ENCODE measurements at regions not wholly inside any gene's neighbourhood (a gene's known extent, or its start where the extent isn't known, plus 50 kb on each side); places are given as distances from the start of the nearest gene placed in this dataset.

- no peak overlapping the region for H3K4me3 ChIP-seq (ENCODE audit: low read length in 3 of 3)
- H3K9ac ChIP-seq (ENCODE audit: low read depth in 1 of 3, low read length in 3 of 3): no peak overlapping the region
- no peaks in the 10 kb centered on the region for H3K27me3 ChIP-seq (ENCODE audit: control insufficient read depth in 3 of 3, insufficient read depth in 3 of 3, low read length in 3 of 3)
- no peak overlapping the region for H3K27ac ChIP-seq (ENCODE audit: low read depth, low read length)
- H3K36me3 ChIP-seq (ENCODE audit: control insufficient read depth in 3 of 3, insufficient read depth in 3 of 3, low read length in 3 of 3): no peaks in the 10 kb centered on the region
- peaks cover 0 to 6% (median 2%) of the 10 kb centered on the region in 3 donors for H3K4me1 ChIP-seq (ENCODE audit: control insufficient read depth in 3 of 3, insufficient read depth in 3 of 3, low read length in 3 of 3)
- H3K9me3 ChIP-seq (ENCODE audit: control insufficient read depth in 3 of 3, low read length in 3 of 3): peaks cover 0 to 1% (median 0%) of the 10 kb centered on the region in 3 donors
These were observed 133.7 kb downstream of the ADAMTS15 start for GRCh38 chr11:130582176-130582575.

DNA sequence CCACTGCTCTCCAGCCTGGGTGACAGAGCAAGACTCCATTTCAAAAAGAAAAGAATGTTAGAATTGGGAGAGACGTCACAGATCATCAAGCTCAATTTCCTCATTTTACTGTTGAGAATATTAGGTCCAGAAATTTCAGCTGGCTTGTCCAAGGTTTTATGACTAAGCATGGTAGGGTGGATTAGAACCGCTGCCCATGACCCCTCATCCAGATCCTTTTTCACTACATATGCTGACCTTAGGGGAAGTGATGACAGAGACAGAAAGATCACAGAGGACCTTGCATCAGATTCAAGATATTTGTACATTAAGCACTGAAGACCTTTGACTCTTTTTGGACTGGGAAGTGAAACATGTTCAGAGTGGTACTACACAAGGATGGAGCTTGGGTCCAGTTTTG, 134.5 kb downstream of the ADAMTS15 start:
- Histone ChIP-seq H3K9ac (ENCODE audit: low read depth in 1 of 3, low read length in 3 of 3) (no peak overlapping the region), H3K4me3 (ENCODE audit: low read length in 3 of 3) (no peak overlapping the region), H3K36me3 (ENCODE audit: control insufficient read depth in 3 of 3, insufficient read depth in 3 of 3, low read length in 3 of 3) (no peaks in the 10 kb centered on the region), H3K9me3 (ENCODE audit: control insufficient read depth in 3 of 3, low read length in 3 of 3) (peaks cover 0 to 3% (median 0%) of the 10 kb centered on the region in 3 donors), H3K4me1 (ENCODE audit: control insufficient read depth in 3 of 3, insufficient read depth in 3 of 3, low read length in 3 of 3) (peaks cover 0 to 6% (median 2%) of the 10 kb centered on the region in 3 donors), H3K27me3 (ENCODE audit: control insufficient read depth in 3 of 3, insufficient read depth in 3 of 3, low read length in 3 of 3) (no peaks in the 10 kb centered on the region), H3K27ac (ENCODE audit: low read depth, low read length) (no peak overlapping the region)

DNA sequence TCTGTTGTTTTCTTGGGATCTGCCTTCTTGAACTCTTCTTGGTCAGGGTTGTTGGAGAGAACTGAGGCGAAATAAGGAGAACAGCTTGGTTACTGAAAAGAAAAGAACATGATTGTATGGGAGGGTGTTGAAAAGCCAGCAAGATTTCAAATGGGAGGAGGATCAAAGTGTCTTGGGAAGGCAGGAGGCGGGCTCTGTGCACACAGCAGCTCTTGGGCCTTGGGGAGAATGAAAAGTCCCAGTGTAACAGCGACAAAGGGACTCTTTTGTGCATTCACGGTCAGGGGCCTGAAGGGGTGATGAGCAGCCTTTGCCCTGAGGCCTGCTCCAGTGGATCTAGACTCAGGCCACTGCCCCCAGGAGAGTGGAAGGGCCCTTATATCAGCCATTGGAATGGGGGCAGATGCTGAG, 135.4 kb downstream of the ADAMTS15 start:
- Histone ChIP-seq H3K4me3 (ENCODE audit: low read length in 3 of 3) (no peak overlapping the region), H3K9me3 (ENCODE audit: control insufficient read depth in 3 of 3, low read length in 3 of 3) (peaks cover 0 to 3% (median 0%) of the 10 kb centered on the region in 3 donors), H3K36me3 (ENCODE audit: control insufficient read depth in 3 of 3, insufficient read depth in 3 of 3, low read length in 3 of 3) (no peaks in the 10 kb centered on the region), H3K4me1 (ENCODE audit: control insufficient read depth in 3 of 3, insufficient read depth in 3 of 3, low read length in 3 of 3) (peaks cover 0 to 6% (median 2%) of the 10 kb centered on the region in 3 donors), H3K9ac (ENCODE audit: low read depth in 1 of 3, low read length in 3 of 3) (no peak overlapping the region), H3K27me3 (ENCODE audit: control insufficient read depth in 3 of 3, insufficient read depth in 3 of 3, low read length in 3 of 3) (no peaks in the 10 kb centered on the region), H3K27ac (ENCODE audit: low read depth, low read length) (no peak overlapping the region)

GRCh38 chr11:130585545-130585944, 137.1 kb downstream of the ADAMTS15 start:
- Histone ChIP-seq H3K27ac (ENCODE audit: low read depth, low read length) (no peak overlapping the region), H3K9me3 (ENCODE audit: control insufficient read depth in 3 of 3, low read length in 3 of 3) (peaks cover 0 to 3% (median 0%) of the 10 kb centered on the region in 3 donors), H3K4me1 (ENCODE audit: control insufficient read depth in 3 of 3, insufficient read depth in 3 of 3, low read length in 3 of 3) (peaks cover 0 to 6% (median under 1%) of the 10 kb centered on the region in 3 donors), H3K9ac (ENCODE audit: low read depth in 1 of 3, low read length in 3 of 3) (no peak overlapping the region), H3K36me3 (ENCODE audit: control insufficient read depth in 3 of 3, insufficient read depth in 3 of 3, low read length in 3 of 3) (no peaks in the 10 kb centered on the region), H3K4me3 (ENCODE audit: low read length in 3 of 3) (no peak overlapping the region), H3K27me3 (ENCODE audit: control insufficient read depth in 3 of 3, insufficient read depth in 3 of 3, low read length in 3 of 3) (no peaks in the 10 kb centered on the region)

- Histone ChIP-seq H3K27me3 (ENCODE audit: control insufficient read depth in 3 of 3, insufficient read depth in 3 of 3, low read length in 3 of 3) (no peaks in the 10 kb centered on the region), H3K4me3 (ENCODE audit: low read length in 3 of 3) (no peak overlapping the region), H3K9ac (ENCODE audit: low read depth in 1 of 3, low read length in 3 of 3) (no peak overlapping the region), H3K27ac (ENCODE audit: low read depth, low read length) (no peak overlapping the region), H3K4me1 (ENCODE audit: control insufficient read depth in 3 of 3, insufficient read depth in 3 of 3, low read length in 3 of 3) (no peaks in the 10 kb centered on the region), H3K9me3 (ENCODE audit: control insufficient read depth in 3 of 3, low read length in 3 of 3) (peaks cover 0 to 3% (median 0%) of the 10 kb centered on the region in 3 donors), H3K36me3 (ENCODE audit: control insufficient read depth in 3 of 3, insufficient read depth in 3 of 3, low read length in 3 of 3) (no peaks in the 10 kb centered on the region)
These were observed 139.2 kb downstream of the ADAMTS15 start for GRCh38 chr11:130587658-130588057.

- Histone ChIP-seq H3K36me3 (ENCODE audit: control insufficient read depth in 3 of 3, insufficient read depth in 3 of 3, low read length in 3 of 3) (no peaks in the 10 kb centered on the region), H3K9me3 (ENCODE audit: control insufficient read depth in 3 of 3, low read length in 3 of 3) (peaks cover 0 to 3% (median 0%) of the 10 kb centered on the region in 3 donors)
These were observed 140.0 kb downstream of the ADAMTS15 start for GRCh38 chr11:130588471-130588870.

DNA sequence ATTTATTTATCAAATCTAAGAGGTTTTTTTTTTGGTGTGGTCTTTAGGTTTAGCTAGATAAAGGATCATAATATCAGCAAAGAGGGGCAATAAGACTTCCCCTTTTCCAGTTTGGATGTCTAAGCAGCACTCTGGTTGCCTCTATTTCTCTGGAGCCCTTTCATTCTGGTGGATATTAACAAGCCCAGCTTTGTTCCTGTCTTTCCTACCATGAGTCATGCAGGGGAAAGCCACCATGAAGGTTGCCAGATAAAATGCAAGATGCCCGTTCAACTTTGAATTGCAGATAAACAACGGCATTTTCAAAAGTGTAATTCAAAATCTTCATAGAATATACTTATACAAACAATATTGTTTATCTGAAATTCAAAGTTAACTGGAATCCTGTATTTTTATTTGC, 143.6 kb downstream of the ADAMTS15 start:
- no peak overlapping the region for H3K4me3 ChIP-seq (ENCODE audit: low read length in 3 of 3)
- peaks cover 0 to 3% (median 0%) of the 10 kb centered on the region in 3 donors for H3K9me3 ChIP-seq (ENCODE audit: control insufficient read depth in 3 of 3, low read length in 3 of 3)
- H3K9ac ChIP-seq (ENCODE audit: low read depth in 1 of 3, low read length in 3 of 3): no peak overlapping the region
- peaks cover 0 to 2% (median 0%) of the 10 kb centered on the region in 3 donors for H3K27me3 ChIP-seq (ENCODE audit: control insufficient read depth in 3 of 3, insufficient read depth in 3 of 3, low read length in 3 of 3)
- no peaks in the 10 kb centered on the region for H3K4me1 ChIP-seq (ENCODE audit: control insufficient read depth in 3 of 3, insufficient read depth in 3 of 3, low read length in 3 of 3)
- H3K36me3 ChIP-seq (ENCODE audit: control insufficient read depth in 3 of 3, insufficient read depth in 3 of 3, low read length in 3 of 3): no peaks in the 10 kb centered on the region
- H3K27ac ChIP-seq (ENCODE audit: low read depth, low read length): no peak overlapping the region

More at GRCh38 chr11:130588471-130588870, 140.0 kb downstream of the ADAMTS15 start:
- no peak overlapping the region for H3K27ac ChIP-seq (ENCODE audit: low read depth, low read length)
- H3K9ac ChIP-seq (ENCODE audit: low read depth in 1 of 3, low read length in 3 of 3): no peak overlapping the region
- H3K27me3 ChIP-seq (ENCODE audit: control insufficient read depth in 3 of 3, insufficient read depth in 3 of 3, low read length in 3 of 3): no peaks in the 10 kb centered on the region
- no peak overlapping the region for H3K4me3 ChIP-seq (ENCODE audit: low read length in 3 of 3)
- no peaks in the 10 kb centered on the region for H3K4me1 ChIP-seq (ENCODE audit: control insufficient read depth in 3 of 3, insufficient read depth in 3 of 3, low read length in 3 of 3)

DNA sequence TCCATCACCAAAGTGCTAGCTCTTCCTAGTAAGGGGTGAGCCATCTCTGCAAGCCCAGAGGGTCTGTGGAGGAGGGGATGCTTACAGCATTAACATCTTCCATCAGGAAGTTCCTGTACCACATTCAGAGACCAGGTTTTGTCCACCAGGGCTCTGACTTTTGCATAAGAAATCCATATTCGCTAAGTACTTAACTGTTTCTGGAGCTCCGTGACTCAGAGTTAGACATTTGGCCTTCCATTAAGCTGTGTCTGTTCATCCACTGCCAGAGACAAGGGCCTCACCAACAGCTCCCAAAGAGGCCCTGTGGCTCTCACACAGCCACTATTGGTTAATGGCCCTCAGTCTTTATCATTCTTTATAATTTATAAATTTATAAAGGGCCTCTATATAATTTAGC, 144.6 kb downstream of the ADAMTS15 start:
- H3K9me3 ChIP-seq (ENCODE audit: control insufficient read depth in 3 of 3, low read length in 3 of 3): no peaks in the 10 kb centered on the region

DNA sequence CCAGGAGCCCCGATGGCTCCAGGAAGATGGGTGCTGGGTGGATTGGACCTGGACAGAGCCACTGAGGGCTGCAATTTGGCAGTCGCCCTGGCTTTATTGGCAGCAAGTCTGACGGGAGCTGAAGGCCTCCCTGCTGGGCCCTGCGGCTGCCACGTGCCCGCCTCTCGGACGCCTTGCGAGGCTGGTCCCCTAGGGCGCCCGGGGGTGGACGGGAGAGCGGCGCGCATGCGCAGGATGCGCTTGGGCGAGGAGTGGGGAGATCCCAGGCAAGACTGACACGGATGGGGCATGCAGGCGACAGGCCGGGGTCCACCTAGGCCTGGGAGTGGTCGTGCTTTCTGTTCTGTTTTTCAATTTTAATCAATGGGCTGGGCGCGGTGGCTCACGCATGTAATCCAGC, 150.0 kb downstream of the ADAMTS15 start:
- H3K4me3 ChIP-seq (ENCODE audit: low read length in 3 of 3): no peak overlapping the region
- peaks cover 0 to 2% (median 0%) of the 10 kb centered on the region in 3 donors for H3K27me3 ChIP-seq (ENCODE audit: control insufficient read depth in 3 of 3, insufficient read depth in 3 of 3, low read length in 3 of 3)
- peaks cover 0 to 7% (median 0%) of the 10 kb centered on the region in 3 donors for H3K9me3 ChIP-seq (ENCODE audit: control insufficient read depth in 3 of 3, low read length in 3 of 3)
- no peaks in the 10 kb centered on the region for H3K36me3 ChIP-seq (ENCODE audit: control insufficient read depth in 3 of 3, insufficient read depth in 3 of 3, low read length in 3 of 3)
- peaks cover 2 to 7% (median 7%) of the 10 kb centered on the region in 3 donors for H3K4me1 ChIP-seq (ENCODE audit: control insufficient read depth in 3 of 3, insufficient read depth in 3 of 3, low read length in 3 of 3)
- H3K27ac ChIP-seq (ENCODE audit: low read depth, low read length): no peak overlapping the region
- H3K9ac ChIP-seq (ENCODE audit: low read depth in 1 of 3, low read length in 3 of 3): no peak overlapping the region

More for the DNA sequence above, 144.6 kb downstream of the ADAMTS15 start:
- H3K4me3 ChIP-seq (ENCODE audit: low read length in 3 of 3): no peak overlapping the region
- no peaks in the 10 kb centered on the region for H3K4me1 ChIP-seq (ENCODE audit: control insufficient read depth in 3 of 3, insufficient read depth in 3 of 3, low read length in 3 of 3)
- H3K27me3 ChIP-seq (ENCODE audit: control insufficient read depth in 3 of 3, insufficient read depth in 3 of 3, low read length in 3 of 3): peaks cover 0 to 2% (median 0%) of the 10 kb centered on the region in 3 donors
- H3K9ac ChIP-seq (ENCODE audit: low read depth in 1 of 3, low read length in 3 of 3): no peak overlapping the region
- H3K27ac ChIP-seq (ENCODE audit: low read depth, low read length): no peak overlapping the region
- no peaks in the 10 kb centered on the region for H3K36me3 ChIP-seq (ENCODE audit: control insufficient read depth in 3 of 3, insufficient read depth in 3 of 3, low read length in 3 of 3)

DNA sequence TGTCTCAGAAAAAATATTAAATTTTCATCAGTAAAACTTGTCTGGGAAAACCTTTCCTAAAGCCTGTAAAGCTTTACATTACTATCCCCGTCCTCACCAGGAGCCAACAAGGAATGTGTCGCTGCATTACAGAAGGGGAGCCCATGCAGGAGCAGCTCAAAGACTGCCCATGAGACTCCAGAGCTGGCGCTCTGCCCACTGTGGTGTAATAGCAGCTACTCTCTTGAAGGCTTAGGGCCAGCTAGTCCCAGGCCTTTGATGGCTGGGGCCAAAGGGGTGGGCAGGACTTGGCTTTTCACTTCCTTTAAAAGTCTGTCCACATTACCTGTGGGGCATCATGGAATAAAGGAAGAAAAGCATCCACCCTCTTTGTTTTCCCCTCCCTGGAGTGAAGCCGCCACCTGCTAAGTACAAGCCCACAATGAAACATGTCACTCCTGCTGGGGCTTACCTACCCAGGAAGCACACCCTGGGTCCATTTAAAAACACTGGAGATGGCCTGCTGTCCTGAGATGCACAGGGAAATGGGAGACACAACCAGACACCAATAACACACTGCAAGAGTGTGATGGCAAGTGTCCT, 150.7 kb downstream of the ADAMTS15 start:
- peaks cover 2 to 7% (median 7%) of the 10 kb centered on the region in 3 donors for H3K4me1 ChIP-seq (ENCODE audit: control insufficient read depth in 3 of 3, insufficient read depth in 3 of 3, low read length in 3 of 3)
- no peak overlapping the region for H3K4me3 ChIP-seq (ENCODE audit: low read length in 3 of 3)
- no peak overlapping the region for H3K9ac ChIP-seq (ENCODE audit: low read depth in 1 of 3, low read length in 3 of 3)
- peaks cover 0 to 2% (median 0%) of the 10 kb centered on the region in 3 donors for H3K27me3 ChIP-seq (ENCODE audit: control insufficient read depth in 3 of 3, insufficient read depth in 3 of 3, low read length in 3 of 3)
- no peaks in the 10 kb centered on the region for H3K36me3 ChIP-seq (ENCODE audit: control insufficient read depth in 3 of 3, insufficient read depth in 3 of 3, low read length in 3 of 3)
- H3K9me3 ChIP-seq (ENCODE audit: control insufficient read depth in 3 of 3, low read length in 3 of 3): peaks cover 0 to 7% (median 0%) of the 10 kb centered on the region in 3 donors
- no peak overlapping the region for H3K27ac ChIP-seq (ENCODE audit: low read depth, low read length)

Measured in skeletal muscle tissue (tissue), 3 donors.